ENCODE measurements at regions not wholly inside any gene's neighbourhood (a gene's known extent, or its start where the extent isn't known, plus 50 kb on each side); places are given as distances from the start of the nearest gene placed in this dataset.

DNA sequence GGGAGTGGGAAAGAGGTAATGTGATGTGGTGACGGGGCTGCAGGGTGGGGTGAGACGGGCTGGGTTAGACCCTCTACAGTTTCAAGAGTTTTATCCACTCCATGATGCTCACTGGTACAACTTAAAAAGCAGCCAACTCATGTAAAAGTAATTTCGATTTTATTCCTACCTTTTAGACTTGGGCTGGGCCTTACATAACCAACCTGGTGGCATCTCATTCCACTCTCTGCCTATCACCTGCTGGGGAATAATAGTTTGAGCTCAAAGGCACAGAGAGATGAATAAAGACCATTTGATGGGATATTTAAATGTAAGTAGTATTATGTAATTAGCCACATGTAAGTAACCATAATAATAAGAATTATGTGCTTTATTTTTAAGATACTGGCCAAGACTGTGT lies 366.0 kb upstream of the RNF32 start:
- ATAC-seq (no peak), DNase-seq (ENCODE audit: low read depth, low spot score) (no peak)
- intact Hi-C loops (cut with micrococcal nuclease; ENCODE audit: unreplicated experiment) (no loop called here), in situ Hi-C loops (cut with HindIII; ENCODE audit: low pct_unique_long_range_greater_than_20kb, low sequenced_read_pairs) (no loop called here)
- TF ChIP-seq, protein P1, sequence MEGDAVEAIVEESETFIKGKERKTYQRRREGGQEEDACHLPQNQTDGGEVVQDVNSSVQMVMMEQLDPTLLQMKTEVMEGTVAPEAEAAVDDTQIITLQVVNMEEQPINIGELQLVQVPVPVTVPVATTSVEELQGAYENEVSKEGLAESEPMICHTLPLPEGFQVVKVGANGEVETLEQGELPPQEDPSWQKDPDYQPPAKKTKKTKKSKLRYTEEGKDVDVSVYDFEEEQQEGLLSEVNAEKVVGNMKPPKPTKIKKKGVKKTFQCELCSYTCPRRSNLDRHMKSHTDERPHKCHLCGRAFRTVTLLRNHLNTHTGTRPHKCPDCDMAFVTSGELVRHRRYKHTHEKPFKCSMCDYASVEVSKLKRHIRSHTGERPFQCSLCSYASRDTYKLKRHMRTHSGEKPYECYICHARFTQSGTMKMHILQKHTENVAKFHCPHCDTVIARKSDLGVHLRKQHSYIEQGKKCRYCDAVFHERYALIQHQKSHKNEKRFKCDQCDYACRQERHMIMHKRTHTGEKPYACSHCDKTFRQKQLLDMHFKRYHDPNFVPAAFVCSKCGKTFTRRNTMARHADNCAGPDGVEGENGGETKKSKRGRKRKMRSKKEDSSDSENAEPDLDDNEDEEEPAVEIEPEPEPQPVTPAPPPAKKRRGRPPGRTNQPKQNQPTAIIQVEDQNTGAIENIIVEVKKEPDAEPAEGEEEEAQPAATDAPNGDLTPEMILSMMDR (IDR thresholded peaks at IDR 0.05), result no peak
- no peak for TF ChIP-seq POLR2AphosphoS5 (IDR thresholded peaks at IDR 0.05; ENCODE audit: low read depth, low read length)
- TF ChIP-seq, protein P2, sequence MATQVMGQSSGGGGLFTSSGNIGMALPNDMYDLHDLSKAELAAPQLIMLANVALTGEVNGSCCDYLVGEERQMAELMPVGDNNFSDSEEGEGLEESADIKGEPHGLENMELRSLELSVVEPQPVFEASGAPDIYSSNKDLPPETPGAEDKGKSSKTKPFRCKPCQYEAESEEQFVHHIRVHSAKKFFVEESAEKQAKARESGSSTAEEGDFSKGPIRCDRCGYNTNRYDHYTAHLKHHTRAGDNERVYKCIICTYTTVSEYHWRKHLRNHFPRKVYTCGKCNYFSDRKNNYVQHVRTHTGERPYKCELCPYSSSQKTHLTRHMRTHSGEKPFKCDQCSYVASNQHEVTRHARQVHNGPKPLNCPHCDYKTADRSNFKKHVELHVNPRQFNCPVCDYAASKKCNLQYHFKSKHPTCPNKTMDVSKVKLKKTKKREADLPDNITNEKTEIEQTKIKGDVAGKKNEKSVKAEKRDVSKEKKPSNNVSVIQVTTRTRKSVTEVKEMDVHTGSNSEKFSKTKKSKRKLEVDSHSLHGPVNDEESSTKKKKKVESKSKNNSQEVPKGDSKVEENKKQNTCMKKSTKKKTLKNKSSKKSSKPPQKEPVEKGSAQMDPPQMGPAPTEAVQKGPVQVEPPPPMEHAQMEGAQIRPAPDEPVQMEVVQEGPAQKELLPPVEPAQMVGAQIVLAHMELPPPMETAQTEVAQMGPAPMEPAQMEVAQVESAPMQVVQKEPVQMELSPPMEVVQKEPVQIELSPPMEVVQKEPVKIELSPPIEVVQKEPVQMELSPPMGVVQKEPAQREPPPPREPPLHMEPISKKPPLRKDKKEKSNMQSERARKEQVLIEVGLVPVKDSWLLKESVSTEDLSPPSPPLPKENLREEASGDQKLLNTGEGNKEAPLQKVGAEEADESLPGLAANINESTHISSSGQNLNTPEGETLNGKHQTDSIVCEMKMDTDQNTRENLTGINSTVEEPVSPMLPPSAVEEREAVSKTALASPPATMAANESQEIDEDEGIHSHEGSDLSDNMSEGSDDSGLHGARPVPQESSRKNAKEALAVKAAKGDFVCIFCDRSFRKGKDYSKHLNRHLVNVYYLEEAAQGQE (IDR thresholded peaks at IDR 0.05; ENCODE audit: insufficient read depth in 1 of 2, low read depth in 2 of 2, low read length in 1 of 2), result no peak
- no peak for TF ChIP-seq TCF7L2 (IDR thresholded peaks at IDR 0.05; ENCODE audit: low read depth, low read length)
- TF ChIP-seq SIN3A (IDR thresholded peaks at IDR 0.05; ENCODE audit: borderline replicate concordance, insufficient read depth, low read depth, low read length), result no peak
- H3K4me3 ChIP-seq (ENCODE audit: low read depth in 2 of 2, low read length in 2 of 2), result no peak overlapping the region
- H3K27me3 ChIP-seq (ENCODE audit: control insufficient read depth, insufficient read depth, low read length), result no peaks in the 10 kb centered on the region
- H3K9me3 ChIP-seq (ENCODE audit: control insufficient read depth, insufficient read depth, low read depth, low read length), result no peaks in the 10 kb centered on the region
- no TSS peak for BruUV-seq (replicated peaks)
- H3K4me1 ChIP-seq (ENCODE audit: control insufficient read depth, insufficient read depth, low read length), result no peaks in the 10 kb centered on the region
- ChIA-PET CTCF (no interaction called here), POLR2A (no interaction called here)
- no peaks in the 10 kb centered on the region; the same call in 1 of the 2 replicates for H3K36me3 ChIP-seq (ENCODE audit: control insufficient read depth, insufficient read depth, low read length)
- H3K27ac ChIP-seq (ENCODE audit: low read length), result no peak overlapping the region

DNA sequence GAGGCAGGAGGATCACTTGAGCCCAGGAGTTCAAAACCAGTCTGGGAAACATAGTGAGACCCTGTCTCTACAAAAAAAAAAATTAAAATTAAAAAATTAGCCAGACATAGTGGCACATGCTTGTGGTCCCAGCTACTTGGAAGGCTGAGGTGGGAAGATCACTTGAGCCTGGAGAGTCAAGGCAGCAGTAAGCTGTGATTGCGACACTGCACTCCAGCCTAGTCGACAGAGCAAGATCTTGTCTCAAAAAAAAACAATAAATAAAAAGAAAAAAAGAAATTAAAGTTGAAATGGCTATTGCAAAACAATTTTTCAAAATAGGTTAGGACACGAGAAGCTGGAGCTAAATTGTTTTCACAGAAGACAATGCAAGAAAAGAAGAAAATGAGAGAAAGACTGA lies 379.0 kb upstream of the RNF32 start:
- peaks cover 3% of the 10 kb centered on the region for H3K27me3 ChIP-seq (ENCODE audit: control insufficient read depth, insufficient read depth, low read length)
- in situ Hi-C loops (cut with HindIII; ENCODE audit: low pct_unique_long_range_greater_than_20kb, low sequenced_read_pairs) (no loop called here), intact Hi-C loops (cut with micrococcal nuclease; ENCODE audit: unreplicated experiment) (no loop called here)
- H3K4me3 ChIP-seq (ENCODE audit: low read depth in 2 of 2, low read length in 2 of 2), result no peak overlapping the region
- no peaks in the 10 kb centered on the region for H3K9me3 ChIP-seq (ENCODE audit: control insufficient read depth, insufficient read depth, low read depth, low read length)
- H3K4me1 ChIP-seq (ENCODE audit: control insufficient read depth, insufficient read depth, low read length), result no peaks in the 10 kb centered on the region
- H3K27ac ChIP-seq (ENCODE audit: low read length), result no peak overlapping the region
- TF ChIP-seq TCF7L2 (IDR thresholded peaks at IDR 0.05; ENCODE audit: low read depth, low read length) (no peak), POLR2AphosphoS5 (IDR thresholded peaks at IDR 0.05; ENCODE audit: low read depth, low read length) (no peak)
- TF ChIP-seq, protein P2 (IDR thresholded peaks at IDR 0.05; ENCODE audit: insufficient read depth in 1 of 2, low read depth in 2 of 2, low read length in 1 of 2), result no peak
- TF ChIP-seq, protein P1 (IDR thresholded peaks at IDR 0.05), result no peak
- CTCF ChIA-PET, result no interaction called here
- DNase-seq (ENCODE audit: low read depth, low spot score), result no peak
- no TSS peak for BruUV-seq (replicated peaks)
- ATAC-seq, result no peak
- H3K36me3 ChIP-seq (ENCODE audit: control insufficient read depth, insufficient read depth, low read length), result no peaks in the 10 kb centered on the region
- POLR2A ChIA-PET, result no interaction called here

Measured in Panc1 (cell line).